Neuron (in vitro differentiated cells): ENCODE measurements at regions not wholly inside any gene's neighbourhood (a gene's known extent, or its start where the extent isn't known, plus 50 kb on each side); places are given as distances from the start of the nearest gene placed in this dataset.

Experiments used
- H2AFZ ChIP-seq: one replicate; pipeline ENCODE4 v1.6.1; 2013; ENCODE audit warnings: low read depth, mild to moderate bottlenecking, inconsistent platforms, low read length, moderate library complexity
- H3K27me3 ChIP-seq: one replicate; pipeline ENCODE4 v1.6.1; 2013; ENCODE audit warnings: low read length; ENCODE audit not compliant: insufficient read depth
- H3K36me3 ChIP-seq: one replicate; pipeline ENCODE4 v1.6.1; 2013; ENCODE audit warnings: low read length; ENCODE audit not compliant: insufficient read depth
- H3K4me1 ChIP-seq: one replicate; pipeline ENCODE4 v1.6.1; 2013; ENCODE audit warnings: low read length; ENCODE audit not compliant: insufficient read depth
- H3K4me3 ChIP-seq: 2 replicates; pipeline ENCODE4 v1.5.1; 2013; ENCODE audit warnings: mild to moderate bottlenecking, low read length, moderate library complexity
- H3K9me3 ChIP-seq: one replicate; pipeline ENCODE4 v1.6.1; 2013; ENCODE audit warnings: low read length

DNA sequence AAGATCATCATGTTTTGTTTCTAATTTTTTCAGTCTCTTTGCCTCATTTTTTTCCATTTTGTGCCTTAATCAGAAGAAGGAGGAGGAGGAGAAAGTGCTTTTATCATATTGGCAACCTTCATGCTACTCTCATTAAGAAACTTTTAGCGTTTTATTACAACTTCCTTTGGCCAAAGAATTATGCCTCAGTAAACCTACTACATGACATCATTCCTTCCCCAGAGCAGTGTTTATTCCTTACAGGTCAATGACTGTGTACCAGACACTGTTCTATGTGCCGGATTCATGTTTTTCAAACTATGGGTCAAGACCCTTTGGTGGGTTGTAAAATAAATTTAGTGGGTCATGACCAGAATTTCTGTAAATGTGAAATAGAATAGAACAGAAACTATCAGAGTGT, 110.4 kb downstream of the SLC30A10 start:
- Histone ChIP-seq H3K4me1 (peaks cover 6% of the 10 kb centered on the region), H3K36me3 (no peaks in the 10 kb centered on the region), H3K9me3 (no peaks in the 10 kb centered on the region), H3K27me3 (no peaks in the 10 kb centered on the region), H2AFZ (no peak overlapping the region), H3K4me3 (no peak overlapping the region)

DNA sequence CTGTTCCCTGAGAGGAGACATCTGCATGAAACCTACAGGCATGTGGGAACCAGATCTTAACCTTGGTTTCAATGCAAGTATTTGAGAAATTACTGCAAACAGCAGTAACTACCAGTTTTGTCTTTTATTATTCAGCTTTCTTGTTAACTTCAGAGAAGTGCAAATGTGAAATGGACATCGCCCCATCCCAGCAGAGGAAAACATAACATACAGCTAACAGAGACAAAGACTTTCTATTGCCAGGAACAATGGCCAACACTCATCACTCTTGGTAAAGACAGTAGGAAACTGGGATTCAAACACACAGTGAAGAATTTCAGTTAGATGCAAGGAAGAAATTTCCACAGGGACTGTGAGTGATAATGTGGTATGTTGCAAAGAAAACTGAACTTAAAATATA, 115.1 kb downstream of the SLC30A10 start:
- no peaks in the 10 kb centered on the region for H3K27me3 ChIP-seq

DNA sequence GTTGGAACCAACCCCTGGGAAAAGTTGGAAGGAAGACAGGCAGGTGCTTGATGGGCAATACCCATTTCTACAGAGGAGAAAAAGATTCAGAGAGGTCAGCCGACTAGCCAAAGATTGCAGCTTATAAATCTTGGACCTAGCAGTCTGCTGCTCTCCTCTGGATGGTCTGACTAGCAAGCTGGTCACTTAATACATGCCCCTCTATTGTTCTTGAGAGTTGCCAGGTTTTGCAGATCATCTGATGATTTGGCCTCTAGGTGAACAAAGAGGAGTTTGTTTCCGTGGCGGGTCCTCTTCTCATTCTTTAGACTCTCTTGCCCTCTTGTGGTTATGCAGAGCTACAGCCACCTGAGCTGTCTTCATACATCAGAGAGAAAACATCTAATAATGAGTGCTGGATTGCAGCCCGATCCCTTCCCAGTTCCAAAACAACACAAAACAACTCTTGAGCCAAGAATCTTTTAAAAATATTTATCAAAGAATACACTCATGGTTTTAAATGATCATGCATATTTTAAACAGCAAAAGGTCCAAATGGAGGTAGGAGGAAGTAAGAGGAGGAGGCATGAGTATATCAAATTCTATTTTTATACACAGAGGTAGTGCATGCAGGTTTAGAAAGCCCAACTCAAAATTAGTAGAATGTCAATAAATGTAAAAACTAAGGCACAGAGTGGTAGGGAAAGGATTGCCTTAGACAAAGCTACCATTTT, 115.7 kb downstream of the SLC30A10 start:
- no peaks in the 10 kb centered on the region for H3K27me3 ChIP-seq

More for the DNA sequence above, 115.1 kb downstream of the SLC30A10 start:
- Histone ChIP-seq H3K9me3 (peaks cover 3% of the 10 kb centered on the region), H3K36me3 (no peaks in the 10 kb centered on the region), H2AFZ (no peak overlapping the region), H3K4me3 (no peak overlapping the region), H3K4me1 (peaks cover 13% of the 10 kb centered on the region)

DNA sequence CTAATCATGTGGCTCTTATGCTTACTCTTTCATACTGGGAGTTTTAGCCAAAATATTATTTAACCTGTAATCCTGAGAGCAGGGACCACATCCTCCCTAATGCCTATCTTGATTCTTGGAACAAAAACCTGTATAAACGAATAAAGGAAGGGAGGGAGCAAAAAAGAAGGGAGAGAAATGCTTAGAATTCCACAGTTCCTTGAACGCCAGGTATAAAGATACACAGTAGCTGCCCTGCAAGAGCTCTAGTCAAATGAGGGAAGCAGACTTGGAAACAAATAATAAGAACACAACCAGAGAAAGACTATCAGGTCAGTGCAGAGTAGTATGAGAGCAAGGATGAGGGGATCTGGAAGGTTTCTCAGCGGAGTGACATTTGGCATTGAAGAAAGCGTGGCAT, 116.3 kb downstream of the SLC30A10 start:
- peaks cover 13% of the 10 kb centered on the region for H3K4me1 ChIP-seq
- H3K4me3 ChIP-seq: no peak overlapping the region
- H3K36me3 ChIP-seq: no peaks in the 10 kb centered on the region
- H3K9me3 ChIP-seq: peaks cover 3% of the 10 kb centered on the region
- H3K27me3 ChIP-seq: no peaks in the 10 kb centered on the region
- peak overlapping the region; percentile 55 for H2AFZ ChIP-seq

More for the DNA sequence above, 115.7 kb downstream of the SLC30A10 start:
- Histone ChIP-seq H3K4me1 (peaks cover 13% of the 10 kb centered on the region), H3K4me3 (no peak overlapping the region), H3K9me3 (peaks cover 3% of the 10 kb centered on the region), H3K36me3 (no peaks in the 10 kb centered on the region), H2AFZ (peak overlapping the region; percentile 55)

DNA sequence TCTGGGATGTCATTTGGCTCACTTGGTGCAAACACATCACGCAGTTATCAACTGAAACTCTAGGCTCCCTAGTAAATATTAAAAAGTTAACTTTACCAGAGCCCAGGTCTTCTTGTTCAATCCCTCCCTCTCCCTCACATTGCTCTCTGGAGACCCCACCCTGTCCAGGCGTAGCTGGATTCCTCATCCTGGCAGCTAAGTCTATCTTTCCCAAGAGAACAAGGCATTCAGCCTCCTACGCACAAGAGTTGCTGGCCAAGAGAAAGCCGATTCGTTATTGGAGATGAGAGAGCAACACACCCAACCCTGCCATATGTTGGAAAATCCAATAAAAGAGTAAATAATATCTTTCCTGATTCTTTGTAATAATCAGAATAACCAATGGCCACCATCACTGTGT, 117.9 kb downstream of the SLC30A10 start:
- Histone ChIP-seq H3K4me1 (peaks cover 13% of the 10 kb centered on the region), H3K9me3 (peaks cover 3% of the 10 kb centered on the region), H3K36me3 (no peaks in the 10 kb centered on the region), H2AFZ (no peak overlapping the region), H3K27me3 (no peaks in the 10 kb centered on the region), H3K4me3 (no peak overlapping the region)

DNA sequence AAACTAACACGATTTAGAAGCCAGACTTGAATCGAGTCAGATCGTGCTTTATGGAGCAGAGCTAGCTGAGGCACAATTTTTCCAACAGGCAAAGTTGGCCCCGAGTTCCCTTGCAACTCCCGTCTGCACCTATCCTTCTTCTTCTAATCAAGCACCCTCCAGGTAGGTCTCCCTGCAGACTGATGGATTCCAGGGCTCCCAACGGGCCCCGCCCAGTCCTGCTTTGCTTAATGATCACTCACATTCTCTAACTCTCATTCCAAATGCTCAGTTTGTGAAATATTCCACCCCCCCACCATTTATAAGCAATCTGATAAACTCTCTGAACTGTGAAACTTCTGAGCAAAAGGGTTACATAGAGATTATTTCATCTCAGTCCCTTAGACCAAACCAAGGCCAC, 119.6 kb downstream of the SLC30A10 start:
- Histone ChIP-seq H3K27me3 (no peaks in the 10 kb centered on the region), H3K36me3 (no peaks in the 10 kb centered on the region), H2AFZ (no peak overlapping the region), H3K9me3 (peaks cover 3% of the 10 kb centered on the region), H3K4me1 (peaks cover 13% of the 10 kb centered on the region), H3K4me3 (no peak overlapping the region)

DNA sequence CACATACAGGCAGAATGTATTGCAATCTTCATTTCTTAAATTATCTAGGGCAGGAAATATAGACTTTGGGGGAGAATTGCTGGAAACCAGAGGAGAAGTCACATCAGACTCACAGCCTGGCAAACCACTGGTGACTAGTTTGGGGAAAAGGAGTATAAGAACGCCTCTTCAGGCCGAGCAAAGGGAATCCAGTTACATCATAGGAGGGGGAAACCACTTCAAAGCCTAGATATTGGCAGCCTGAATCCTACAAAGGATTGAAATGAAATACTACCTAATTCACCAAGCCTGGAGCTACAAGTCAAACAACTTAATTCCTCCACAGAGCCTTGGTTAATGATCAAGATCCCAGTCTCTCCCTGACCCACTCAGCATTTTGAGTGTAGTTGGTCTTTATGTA, 121.7 kb downstream of the SLC30A10 start:
- peaks cover under 1% of the 10 kb centered on the region for H3K4me1 ChIP-seq
- H3K27me3 ChIP-seq: no peaks in the 10 kb centered on the region
- peaks cover 3% of the 10 kb centered on the region for H3K9me3 ChIP-seq
- H3K4me3 ChIP-seq: no peak overlapping the region
- H3K36me3 ChIP-seq: no peaks in the 10 kb centered on the region
- H2AFZ ChIP-seq: no peak overlapping the region

DNA sequence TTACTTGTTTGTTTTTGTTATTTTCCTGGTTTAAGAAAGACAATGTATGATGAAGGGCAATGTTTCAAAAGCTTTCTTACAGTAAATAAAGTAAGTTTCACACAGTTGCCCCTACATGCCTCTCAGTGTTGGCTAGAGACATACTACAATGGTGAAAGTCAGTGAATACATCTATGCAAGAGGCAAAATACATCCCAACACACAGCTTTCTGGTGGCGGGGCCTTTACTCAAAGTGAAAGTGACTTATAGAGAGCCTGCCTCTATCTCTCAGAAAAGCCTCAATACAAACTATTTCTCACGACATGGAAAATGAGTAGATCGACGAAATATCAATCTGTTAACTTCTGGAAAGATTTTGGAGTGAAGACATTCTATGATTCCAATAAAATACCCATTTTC, 122.3 kb downstream of the SLC30A10 start:
- no peaks in the 10 kb centered on the region for H3K4me1 ChIP-seq
- H2AFZ ChIP-seq: no peak overlapping the region
- no peaks in the 10 kb centered on the region for H3K36me3 ChIP-seq
- no peak overlapping the region for H3K4me3 ChIP-seq
- no peaks in the 10 kb centered on the region for H3K27me3 ChIP-seq
- peaks cover 3% of the 10 kb centered on the region for H3K9me3 ChIP-seq

DNA sequence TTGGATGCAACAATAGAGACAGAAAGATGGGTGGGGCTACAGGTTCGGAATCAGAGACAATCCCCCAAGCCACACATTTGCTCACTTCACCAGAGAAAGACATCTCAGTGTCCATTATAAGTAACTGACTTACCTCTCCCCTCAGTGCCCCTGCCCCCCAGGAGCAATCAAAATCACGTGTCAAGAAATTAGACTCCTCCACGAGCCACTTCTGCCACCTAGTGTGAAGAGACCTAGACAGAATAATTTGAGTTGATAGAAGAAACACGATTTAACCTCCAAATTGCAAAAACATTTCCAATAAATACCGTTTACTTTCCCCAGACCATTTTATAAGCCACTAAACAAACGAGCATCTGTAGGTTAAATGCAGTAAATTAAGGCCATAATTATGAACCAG, 123.2 kb downstream of the SLC30A10 start:
- no peaks in the 10 kb centered on the region for H3K36me3 ChIP-seq

DNA sequence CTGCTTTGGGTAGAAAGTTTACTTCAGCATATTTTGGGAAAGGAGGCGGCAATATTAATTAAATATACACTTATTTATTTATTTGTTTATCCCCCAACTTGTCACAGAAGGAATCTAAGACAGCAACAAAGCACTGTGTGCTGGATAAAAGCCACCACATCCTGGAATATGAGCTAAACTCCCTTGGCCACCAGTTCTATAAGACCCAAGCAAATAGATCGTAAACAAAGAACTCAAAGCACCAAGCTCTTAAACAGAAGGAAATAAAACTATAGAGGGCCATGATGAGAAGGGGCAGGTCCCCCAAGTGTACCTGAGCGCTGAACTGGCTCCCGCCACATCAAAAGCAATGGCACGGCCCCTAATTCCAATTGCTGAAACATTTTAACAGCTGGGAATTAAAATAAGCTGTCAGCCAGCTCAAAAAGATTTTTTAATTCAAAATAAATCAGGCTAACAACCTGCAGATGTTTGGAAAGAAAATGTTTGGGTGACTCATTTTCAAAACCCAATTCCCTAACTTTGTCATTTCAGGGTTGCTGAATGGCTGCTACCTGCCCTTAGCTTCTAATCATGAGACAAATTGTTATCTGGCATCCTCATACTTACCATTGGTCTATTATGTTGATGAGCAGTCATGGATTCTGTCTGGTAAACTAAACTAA, 127.1 kb downstream of the SLC30A10 start:
- H3K36me3 ChIP-seq: no peaks in the 10 kb centered on the region
- H2AFZ ChIP-seq: no peak overlapping the region
- H3K9me3 ChIP-seq: no peaks in the 10 kb centered on the region
- peaks cover 7% of the 10 kb centered on the region for H3K4me1 ChIP-seq
- H3K27me3 ChIP-seq: no peaks in the 10 kb centered on the region
- no peak overlapping the region for H3K4me3 ChIP-seq

More for the DNA sequence above, 123.2 kb downstream of the SLC30A10 start:
- H3K9me3 ChIP-seq: peaks cover 3% of the 10 kb centered on the region
- peaks cover 6% of the 10 kb centered on the region for H3K4me1 ChIP-seq
- no peak overlapping the region for H2AFZ ChIP-seq
- no peaks in the 10 kb centered on the region for H3K27me3 ChIP-seq
- H3K4me3 ChIP-seq: no peak overlapping the region

DNA sequence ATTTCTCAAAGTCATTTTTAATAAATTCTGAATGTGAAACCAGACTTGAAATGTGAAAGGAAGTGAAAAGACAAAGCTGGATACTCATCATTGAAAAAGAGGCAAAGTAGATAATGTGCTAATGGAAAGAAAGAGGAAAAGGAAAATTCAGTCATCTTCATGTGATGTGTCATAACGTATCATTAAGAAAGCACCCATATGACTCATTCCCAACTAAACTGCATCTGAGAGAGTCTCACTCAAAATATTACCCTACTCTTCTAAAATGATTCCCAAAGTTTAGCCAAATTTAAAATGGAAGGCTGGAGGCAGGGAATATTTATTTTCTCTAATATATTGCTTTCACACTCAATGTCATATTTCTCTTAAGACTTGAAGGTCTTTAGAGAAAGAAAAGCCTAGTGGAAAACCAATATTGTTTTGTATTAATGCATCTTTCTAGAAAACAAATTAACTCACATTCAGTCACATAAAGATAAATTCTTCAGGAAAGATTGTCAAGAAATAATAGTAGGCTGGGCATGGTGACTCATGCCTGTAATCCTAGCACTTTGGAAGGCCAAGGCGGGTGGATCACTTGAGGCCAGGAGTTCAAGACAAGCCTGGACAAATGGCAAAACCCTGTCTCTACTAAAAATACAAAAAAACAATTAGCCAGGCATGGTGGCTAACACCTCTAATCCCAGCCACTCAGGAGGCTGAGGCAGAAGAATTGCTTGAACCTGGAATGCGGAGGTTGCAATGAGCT, 129.9 kb downstream of the SLC30A10 start:
- peaks cover 32% of the 10 kb centered on the region for H3K4me1 ChIP-seq
- no peak overlapping the region for H3K4me3 ChIP-seq
- H3K27me3 ChIP-seq: no peaks in the 10 kb centered on the region

DNA sequence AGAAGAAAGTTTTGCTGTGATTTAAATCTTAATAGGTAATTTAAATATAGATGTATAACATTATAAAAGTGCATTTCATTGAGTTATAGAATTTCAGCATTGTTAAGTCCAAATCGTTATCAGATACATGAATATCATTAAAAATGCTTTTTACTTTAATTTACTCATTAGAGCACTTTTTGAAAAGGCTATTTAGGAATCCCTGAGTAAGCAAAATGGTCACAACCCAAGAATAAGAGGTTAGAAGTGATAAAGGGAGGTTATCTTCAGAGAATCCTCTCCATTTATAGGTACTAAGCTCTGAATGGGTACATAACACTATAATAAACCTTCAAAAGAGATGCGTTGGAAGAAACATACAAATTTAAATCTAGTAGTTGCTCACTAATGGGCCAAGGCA, 130.7 kb downstream of the SLC30A10 start:
- H3K27me3 ChIP-seq: no peaks in the 10 kb centered on the region
- peaks cover 38% of the 10 kb centered on the region for H3K4me1 ChIP-seq
- no peak overlapping the region for H3K4me3 ChIP-seq
- no peaks in the 10 kb centered on the region for H3K36me3 ChIP-seq
- no peaks in the 10 kb centered on the region for H3K9me3 ChIP-seq
- H2AFZ ChIP-seq: no peak overlapping the region

More for the DNA sequence above, 129.9 kb downstream of the SLC30A10 start:
- H3K36me3 ChIP-seq: no peaks in the 10 kb centered on the region
- no peak overlapping the region for H2AFZ ChIP-seq
- H3K9me3 ChIP-seq: no peaks in the 10 kb centered on the region

DNA sequence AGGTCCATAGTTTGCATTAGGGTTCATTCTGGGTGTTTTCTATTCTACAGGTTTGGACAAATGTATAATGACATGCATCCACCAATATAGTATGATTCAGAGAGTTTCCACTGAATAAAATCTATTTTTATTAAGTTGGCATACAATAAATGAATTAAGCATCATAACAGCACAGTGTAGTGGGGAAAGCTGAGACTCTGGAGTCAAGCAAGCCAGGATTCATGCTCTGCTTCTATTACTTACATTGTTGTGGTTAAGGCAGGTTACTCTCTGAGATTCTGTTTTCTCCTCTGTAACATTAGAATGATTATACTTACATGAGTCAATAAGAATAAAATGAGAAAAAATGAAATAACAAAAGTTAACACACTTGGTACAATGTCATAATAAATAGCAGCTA, 131.3 kb downstream of the SLC30A10 start:
- Histone ChIP-seq H3K36me3 (no peaks in the 10 kb centered on the region), H3K9me3 (no peaks in the 10 kb centered on the region), H3K27me3 (no peaks in the 10 kb centered on the region), H3K4me1 (peaks cover 45% of the 10 kb centered on the region), H2AFZ (no peak overlapping the region), H3K4me3 (no peak overlapping the region)
